WERI-Rb-1 (cell line): ENCODE measurements at regions not wholly inside any gene's neighbourhood (a gene's known extent, or its start where the extent isn't known, plus 50 kb on each side); places are given as distances from the start of the nearest gene placed in this dataset.

Experiments used
- DNase-seq: peaks from one replicate; pipeline ENCODE4 v3.0.0-alpha.2; 2020
- H3K27ac ChIP-seq: fragments of 250-450 bp; sonication (Bioruptor Pico); 2 replicates; pipeline ENCODE4 v1.5.1; 2020; ENCODE audit warnings: mild to moderate bottlenecking, moderate library complexity
- H3K27me3 ChIP-seq: fragments of 250-450 bp; sonication (Bioruptor Pico); 2 replicates; pipeline ENCODE4 v1.5.1; 2021; ENCODE audit warnings: mild to moderate bottlenecking, low read depth, moderate library complexity; ENCODE audit not compliant: insufficient read depth, severe bottlenecking
- H3K36me3 ChIP-seq: fragments of 250-450 bp; sonication (Bioruptor Pico); 2 replicates; pipeline ENCODE4 v1.5.1; 2020; ENCODE audit warnings: mild to moderate bottlenecking, moderate library complexity
- H3K4me3 ChIP-seq: 2 replicates; pipeline ENCODE4 v1.5.1; 2011; ENCODE audit warnings: low read depth, mild to moderate bottlenecking, control low read depth, low read length
- H3K9me3 ChIP-seq: fragments of 250-450 bp; sonication (Bioruptor Pico); 2 replicates; pipeline ENCODE4 v1.5.1; 2021; ENCODE audit warnings: mild to moderate bottlenecking, moderate library complexity; ENCODE audit not compliant: severe bottlenecking
- TF ChIP-seq, protein P1 (sequence below): IDR thresholded peaks from 2 replicates; pipeline ENCODE4 v1.5.1; 2011; ENCODE audit warnings: low read depth, mild to moderate bottlenecking, control low read depth, inconsistent platforms, low read length

DNA sequence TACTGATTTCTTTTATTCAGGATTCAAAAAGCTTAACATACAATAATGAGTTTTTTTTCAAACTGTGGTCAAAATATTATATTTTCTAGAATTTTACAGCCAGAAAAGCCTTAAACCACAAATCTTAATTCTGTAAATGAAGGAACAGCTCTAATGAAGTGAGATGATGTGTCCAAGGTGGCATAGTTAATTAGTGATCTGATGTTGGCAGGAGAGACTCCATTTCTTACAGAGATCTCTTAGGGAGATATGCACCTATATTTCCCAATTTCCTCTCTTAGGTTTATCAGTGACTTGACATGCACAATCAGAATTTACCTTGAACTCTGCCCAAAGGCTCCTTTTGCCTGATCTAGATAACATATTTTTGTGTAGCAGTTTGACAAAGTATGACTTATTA, 211.1 kb upstream of the ZNF804B start:
- TF ChIP-seq, protein P1, sequence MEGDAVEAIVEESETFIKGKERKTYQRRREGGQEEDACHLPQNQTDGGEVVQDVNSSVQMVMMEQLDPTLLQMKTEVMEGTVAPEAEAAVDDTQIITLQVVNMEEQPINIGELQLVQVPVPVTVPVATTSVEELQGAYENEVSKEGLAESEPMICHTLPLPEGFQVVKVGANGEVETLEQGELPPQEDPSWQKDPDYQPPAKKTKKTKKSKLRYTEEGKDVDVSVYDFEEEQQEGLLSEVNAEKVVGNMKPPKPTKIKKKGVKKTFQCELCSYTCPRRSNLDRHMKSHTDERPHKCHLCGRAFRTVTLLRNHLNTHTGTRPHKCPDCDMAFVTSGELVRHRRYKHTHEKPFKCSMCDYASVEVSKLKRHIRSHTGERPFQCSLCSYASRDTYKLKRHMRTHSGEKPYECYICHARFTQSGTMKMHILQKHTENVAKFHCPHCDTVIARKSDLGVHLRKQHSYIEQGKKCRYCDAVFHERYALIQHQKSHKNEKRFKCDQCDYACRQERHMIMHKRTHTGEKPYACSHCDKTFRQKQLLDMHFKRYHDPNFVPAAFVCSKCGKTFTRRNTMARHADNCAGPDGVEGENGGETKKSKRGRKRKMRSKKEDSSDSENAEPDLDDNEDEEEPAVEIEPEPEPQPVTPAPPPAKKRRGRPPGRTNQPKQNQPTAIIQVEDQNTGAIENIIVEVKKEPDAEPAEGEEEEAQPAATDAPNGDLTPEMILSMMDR, result no peak
- no peak overlapping the region for H3K27ac ChIP-seq
- peaks cover 3% of the 10 kb centered on the region for H3K9me3 ChIP-seq
- no peaks in the 10 kb centered on the region for H3K27me3 ChIP-seq
- H3K36me3 ChIP-seq, result no peaks in the 10 kb centered on the region
- no peak for DNase-seq
- no peak overlapping the region for H3K4me3 ChIP-seq

DNA sequence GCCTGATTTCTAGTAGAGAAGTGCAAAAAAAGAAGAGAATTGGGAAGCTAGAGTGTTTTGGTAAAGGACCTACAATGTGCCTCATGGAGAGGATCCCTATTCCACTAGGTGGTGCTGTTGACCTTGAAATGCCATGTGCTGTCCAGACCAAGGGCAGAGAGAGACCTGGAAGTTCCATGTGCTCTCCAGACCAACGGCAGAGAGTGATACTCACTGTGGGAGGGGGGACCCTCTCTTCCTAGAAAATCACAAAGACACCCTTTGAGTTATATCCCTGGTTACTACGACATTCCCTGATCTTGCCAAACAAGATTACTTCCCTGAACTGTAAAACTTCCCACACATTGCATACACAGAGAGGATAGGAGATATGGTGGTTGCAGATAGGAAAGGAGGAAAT, 212.7 kb upstream of the ZNF804B start:
- DNase-seq, result peak; percentile 69
- H3K4me3 ChIP-seq, result no peak overlapping the region
- H3K27me3 ChIP-seq, result no peaks in the 10 kb centered on the region
- H3K27ac ChIP-seq, result no peak overlapping the region
- peaks cover 3% of the 10 kb centered on the region for H3K9me3 ChIP-seq
- no peaks in the 10 kb centered on the region for H3K36me3 ChIP-seq
- TF ChIP-seq, protein P1, result peak; percentile 70

- no peak overlapping the region for H3K4me3 ChIP-seq
- DNase-seq, result no peak
- H3K36me3 ChIP-seq, result no peaks in the 10 kb centered on the region
- TF ChIP-seq, protein P1, result no peak
- no peaks in the 10 kb centered on the region for H3K27me3 ChIP-seq
- H3K27ac ChIP-seq, result no peak overlapping the region
- peaks cover 3% of the 10 kb centered on the region for H3K9me3 ChIP-seq
These were observed 213.8 kb upstream of the ZNF804B start for GRCh38 chr7:88545663-88546062.

DNA sequence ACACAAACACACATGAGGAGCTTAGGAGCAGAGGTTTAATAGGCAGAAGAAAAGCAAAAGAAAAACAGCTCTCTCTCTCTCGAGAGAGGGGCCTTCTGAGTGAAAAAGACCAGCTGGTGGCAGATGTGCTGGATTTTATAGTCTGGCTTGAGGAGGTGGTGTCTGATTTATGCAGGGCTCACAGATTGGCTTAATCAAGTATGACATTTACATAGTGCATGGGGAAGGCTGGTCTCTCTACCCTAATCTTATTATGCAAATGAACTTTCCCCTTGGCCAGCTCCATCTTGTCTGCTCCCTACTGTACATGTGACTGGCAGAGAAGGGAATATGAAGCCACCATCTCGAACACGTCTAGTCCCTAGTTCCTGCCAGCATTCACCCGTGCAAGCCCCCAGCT, 219.5 kb upstream of the ZNF804B start:
- TF ChIP-seq, protein P1, result no peak
- H3K4me3 ChIP-seq, result no peak overlapping the region
- no peak overlapping the region for H3K27ac ChIP-seq
- no peaks in the 10 kb centered on the region for H3K27me3 ChIP-seq
- H3K36me3 ChIP-seq, result no peaks in the 10 kb centered on the region
- peak; percentile 15 for DNase-seq
- no peaks in the 10 kb centered on the region for H3K9me3 ChIP-seq

DNA sequence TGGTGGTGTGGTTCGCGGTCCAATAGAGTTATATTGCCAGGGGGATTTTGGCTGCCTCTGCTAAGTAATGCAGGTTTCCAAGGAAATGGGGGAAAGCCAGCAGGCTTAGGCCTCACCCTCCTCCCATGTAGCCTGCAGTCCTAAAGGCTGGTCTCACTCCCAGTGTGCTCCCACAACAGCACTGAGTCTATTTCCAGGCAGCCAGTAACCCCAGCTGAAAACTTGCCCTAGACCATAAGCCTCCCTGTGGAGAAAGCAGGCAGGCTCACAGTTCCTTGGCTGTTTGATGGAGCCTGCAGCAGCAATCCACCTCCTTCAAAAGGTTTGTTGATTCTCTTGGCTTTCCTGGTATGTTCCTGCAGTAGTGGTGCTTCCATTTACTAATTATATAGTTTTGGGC, 220.0 kb upstream of the ZNF804B start:
- Histone ChIP-seq H3K27me3 (no peaks in the 10 kb centered on the region), H3K36me3 (no peaks in the 10 kb centered on the region), H3K27ac (no peak overlapping the region), H3K4me3 (no peak overlapping the region), H3K9me3 (no peaks in the 10 kb centered on the region)
- no peak for DNase-seq
- TF ChIP-seq, protein P1, result no peak

- TF ChIP-seq, protein P1, result no peak
- Histone ChIP-seq H3K36me3 (no peaks in the 10 kb centered on the region), H3K27me3 (no peaks in the 10 kb centered on the region), H3K9me3 (no peaks in the 10 kb centered on the region), H3K27ac (no peak overlapping the region), H3K4me3 (no peak overlapping the region)
- DNase-seq, result no peak
These were observed 217.0 kb upstream of the STEAP4 start for GRCh38 chr7:88523645-88524044.
